Islet of Langerhans (tissue), 1 donor: ENCODE measurements at regions not wholly inside any gene's neighbourhood (a gene's known extent, or its start where the extent isn't known, plus 50 kb on each side); places are given as distances from the start of the nearest gene placed in this dataset.

Experiments used
- FAIRE-seq: peaks from one replicate; lab custom pipeline; 2011; peaks lifted over from hg19 to GRCh38; lab: Jason Lieb, UNC

- no peak for FAIRE-seq
These were observed 58.8 kb upstream of the CLNK start for GRCh38 chr4:10743357-10743756.

GRCh38 chr4:10741961-10742699, 57.6 kb upstream of the CLNK start:
- no peak for FAIRE-seq

GRCh38 chr4:10740891-10741620, 56.5 kb upstream of the CLNK start:
- FAIRE-seq = no peak

- no peak for FAIRE-seq
These were observed 55.7 kb upstream of the CLNK start for GRCh38 chr4:10740251-10740650.

GRCh38 chr4:10738826-10739489, 54.4 kb upstream of the CLNK start:
- FAIRE-seq = no peak

- no peak for FAIRE-seq
These were observed 52.8 kb upstream of the CLNK start for GRCh38 chr4:10737337-10737736.

- FAIRE-seq = no peak
These were observed 52.3 kb upstream of the CLNK start for GRCh38 chr4:10736895-10737294.

GRCh38 chr4:10736266-10736665, 51.7 kb upstream of the CLNK start:
- no peak for FAIRE-seq

GRCh38 chr4:10734697-10735096, 50.1 kb upstream of the CLNK start:
- no peak for FAIRE-seq
